GM21717 (cell line): ENCODE measurements at regions not wholly inside any gene's neighbourhood (a gene's known extent, or its start where the extent isn't known, plus 50 kb on each side); places are given as distances from the start of the nearest gene placed in this dataset.
"Not testable (repeated sequence)": the region's sequence is repeated elsewhere in the genome, so short reads cannot be mapped to it uniquely, and the experiment has no call there.

Source experiments
- ATAC-seq: cut with Tn5 transposase; IDR thresholded peaks from one replicate; pipeline ENCODE4 v1.9.1; 2021; ENCODE audit warnings: mild to moderate bottlenecking, moderate library complexity; ENCODE audit not compliant: unreplicated experiment

GRCh38 chr15:31217067-31217466, 109.6 kb upstream of the KLF13 start:
- ATAC-seq, result no peak

DNA sequence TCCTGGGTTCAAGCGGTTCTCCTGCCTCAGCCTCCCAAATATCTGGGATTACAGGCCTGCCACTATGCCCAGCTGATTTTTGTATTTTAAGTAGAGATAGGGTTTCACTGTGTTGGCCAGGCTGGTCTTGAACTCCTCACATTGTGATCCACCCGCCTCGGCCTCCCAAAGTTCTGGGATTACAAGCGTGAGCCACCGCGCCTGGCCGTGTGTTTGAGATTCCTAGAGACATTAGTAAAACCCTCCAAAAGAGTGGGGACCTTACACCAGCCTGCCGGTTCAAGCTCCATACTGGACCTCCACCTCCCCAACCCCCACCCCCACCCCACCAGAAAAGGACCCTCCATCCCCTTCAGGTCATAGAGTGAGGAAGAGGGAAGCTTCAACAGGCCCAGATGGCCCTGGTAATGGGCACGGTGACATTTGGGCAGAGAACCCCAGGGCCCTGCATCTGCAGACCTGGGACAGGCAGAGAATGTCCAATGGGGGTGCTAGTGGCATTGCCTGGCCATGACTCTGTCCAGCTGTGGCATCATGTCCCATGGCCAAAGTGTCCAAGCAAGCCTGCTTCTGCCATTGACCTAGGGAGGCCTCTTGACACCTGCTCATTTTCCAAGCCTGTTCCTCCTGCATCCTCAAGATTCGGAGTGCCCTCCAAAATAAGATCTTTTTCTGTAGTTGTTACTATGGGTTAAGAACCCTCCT, 108.9 kb upstream of the KLF13 start:
- no peak for ATAC-seq

DNA sequence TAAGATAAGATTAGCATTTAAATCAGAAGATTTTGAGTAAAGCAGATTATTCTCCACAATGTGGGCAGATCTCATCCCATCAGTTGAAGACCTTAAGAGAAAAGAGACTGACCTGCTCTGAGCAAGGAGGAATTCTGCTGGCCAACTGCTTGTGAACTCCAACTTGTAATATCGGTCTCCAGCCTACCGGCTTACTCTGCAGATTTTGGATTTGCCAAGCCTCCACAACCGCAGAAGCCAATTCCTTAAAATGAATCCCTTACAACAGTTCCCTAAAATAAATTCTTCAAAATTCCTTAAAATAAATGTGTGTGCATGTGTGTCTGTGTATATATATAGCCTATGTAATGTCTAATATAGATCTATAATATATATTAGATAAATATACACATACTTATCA, 107.4 kb upstream of the KLF13 start:
- ATAC-seq, result no peak

DNA sequence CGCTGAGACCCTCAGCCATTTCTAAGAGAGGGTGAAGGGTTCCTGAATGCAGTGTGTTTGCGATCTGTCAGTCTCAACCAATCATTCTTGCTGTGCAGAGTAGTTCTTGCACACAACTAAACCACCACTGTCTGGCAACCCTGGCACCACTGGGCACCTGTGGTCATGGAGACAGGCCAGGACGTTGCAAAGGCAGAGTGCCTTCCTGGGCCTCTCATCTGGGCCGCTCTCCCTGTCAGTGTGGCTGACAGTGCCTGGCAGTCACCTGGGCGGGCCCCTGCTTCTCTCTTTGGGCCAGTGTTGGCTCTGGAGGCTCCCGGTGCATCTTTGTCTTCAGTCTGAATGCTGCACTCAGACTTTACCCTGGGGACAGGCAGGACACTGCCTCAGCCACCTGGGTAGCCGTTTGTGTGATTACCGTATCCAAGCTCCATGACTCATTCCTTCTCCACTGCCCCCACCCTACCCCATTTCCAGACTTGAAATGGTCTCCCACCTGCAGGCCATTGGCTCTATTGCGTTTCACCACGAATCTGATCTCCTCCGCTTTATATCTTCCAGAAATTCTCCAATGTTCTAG, 104.6 kb upstream of the KLF13 start:
- ATAC-seq, result no peak

- ATAC-seq, result no peak
Measured at GRCh38 chr15:31222773-31223341, 103.8 kb upstream of the KLF13 start.

DNA sequence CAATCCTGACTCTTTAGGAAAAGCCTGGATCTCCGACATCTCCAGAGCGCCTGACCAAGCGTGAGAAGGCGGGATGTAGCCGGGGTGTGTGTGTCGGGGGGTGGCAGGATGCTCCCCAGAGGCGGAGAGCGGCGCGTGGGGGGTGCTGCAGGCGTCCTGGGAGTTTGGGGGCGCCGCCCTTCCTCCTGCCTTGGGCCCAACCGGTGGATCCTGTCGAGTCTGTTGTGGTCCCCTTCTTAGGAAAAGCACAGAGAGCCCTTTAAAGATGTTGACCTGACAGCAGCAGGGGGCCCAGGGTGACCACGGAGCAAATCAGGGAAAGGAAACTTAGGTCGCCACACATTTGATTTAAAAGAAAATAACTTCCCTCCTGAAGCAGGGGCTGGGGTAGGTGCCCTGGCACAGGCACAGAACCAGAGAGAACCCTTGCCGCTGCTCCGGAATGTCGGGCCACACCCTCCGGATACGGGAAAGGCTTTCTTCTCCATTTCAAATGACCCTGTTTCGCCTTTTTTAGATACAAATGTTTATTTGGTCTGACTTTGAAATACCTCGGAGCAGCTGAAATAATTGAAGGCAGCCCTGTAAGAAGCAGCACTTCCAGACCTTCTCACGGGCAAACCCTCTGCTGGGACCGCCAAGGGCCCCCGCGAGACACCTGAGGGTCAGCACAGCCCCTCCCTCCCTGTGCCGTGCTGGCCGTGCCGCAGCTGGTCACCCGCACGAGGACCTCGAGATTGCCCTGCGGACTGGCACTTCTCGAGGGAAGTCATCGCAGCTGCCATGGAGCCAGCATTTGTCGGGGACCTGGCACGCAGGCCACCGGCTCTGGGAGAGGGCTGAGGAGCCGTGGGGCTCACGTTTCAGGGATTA, 102.9 kb upstream of the KLF13 start:
- no peak for ATAC-seq

GRCh38 chr15:31224661-31225060, 102.0 kb upstream of the KLF13 start:
- ATAC-seq, result not testable (repeated sequence)

DNA sequence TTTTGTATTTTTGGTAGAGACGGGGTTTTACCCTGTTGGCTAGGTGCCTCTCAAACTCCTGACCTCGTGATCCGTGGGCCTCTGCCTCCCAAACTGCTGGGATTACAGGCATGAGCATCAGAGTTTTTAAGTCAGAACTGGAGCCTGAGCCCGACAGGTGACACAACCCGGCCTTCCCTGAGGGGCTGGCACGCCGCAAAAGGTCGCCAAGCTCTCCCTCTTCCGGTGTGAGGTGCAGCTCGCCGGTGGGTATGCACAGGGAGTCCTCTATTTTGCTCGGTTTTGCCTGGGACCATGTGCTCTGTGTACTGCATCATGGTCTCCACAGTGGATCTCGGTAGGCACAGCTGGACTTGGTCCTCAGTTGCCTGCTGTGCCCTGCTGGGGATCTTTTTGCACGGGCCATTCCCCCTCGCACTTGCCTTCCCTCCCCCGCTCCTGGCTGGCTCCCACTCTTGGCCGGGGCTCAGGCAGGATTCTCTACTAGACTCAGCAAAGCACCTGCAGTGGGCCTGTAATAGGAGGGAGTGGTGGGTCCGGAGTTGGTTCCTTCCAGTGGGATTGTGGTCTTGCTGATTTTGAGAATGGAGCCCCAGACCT, 101.2 kb upstream of the KLF13 start:
- no peak for ATAC-seq

DNA sequence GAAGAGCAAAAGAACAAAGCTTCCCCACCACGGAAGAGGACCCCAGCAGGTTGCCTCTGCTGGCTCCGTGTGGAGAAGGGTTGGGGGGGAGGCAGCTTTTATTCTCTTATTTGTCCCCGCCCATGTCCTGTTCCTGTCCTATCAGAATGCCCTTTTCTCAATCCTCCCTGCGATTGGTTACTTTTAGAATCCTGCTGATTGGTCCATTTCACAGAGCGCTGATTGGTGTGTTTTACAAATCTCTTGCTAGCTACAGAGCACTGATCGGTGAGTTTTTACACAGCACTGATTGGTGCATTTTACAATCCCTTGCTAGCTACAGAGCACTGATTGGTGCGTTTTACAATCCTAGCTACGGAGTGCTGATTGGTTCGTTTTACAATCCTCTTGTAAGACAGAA, 100.6 kb upstream of the KLF13 start:
- ATAC-seq, result no peak

DNA sequence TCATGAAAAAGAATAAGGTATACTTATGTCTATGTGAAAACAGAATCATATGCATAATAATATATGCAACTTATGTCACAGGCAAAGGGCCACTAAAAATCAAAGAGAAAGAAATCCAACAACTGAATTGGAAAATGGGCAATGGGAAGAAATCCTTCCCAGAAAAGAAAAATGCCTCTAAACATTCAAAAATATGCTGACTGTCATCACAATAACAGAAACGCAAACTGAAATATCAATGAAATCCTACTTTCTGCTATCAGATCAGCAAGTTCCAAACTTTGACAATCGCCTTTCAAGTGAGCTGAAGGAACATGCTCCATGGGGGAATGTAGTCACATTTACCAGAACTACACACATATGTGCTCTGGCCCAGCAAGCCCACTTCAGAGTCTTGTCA, 99.4 kb upstream of the KLF13 start:
- no peak for ATAC-seq

GRCh38 chr15:31228011-31228484, 98.6 kb upstream of the KLF13 start:
- no peak for ATAC-seq

GRCh38 chr15:31228980-31229826, 97.4 kb upstream of the KLF13 start:
- ATAC-seq, result peak; percentile 57

GRCh38 chr15:31230630-31231485, 95.8 kb upstream of the KLF13 start:
- ATAC-seq, result peak; percentile 72

DNA sequence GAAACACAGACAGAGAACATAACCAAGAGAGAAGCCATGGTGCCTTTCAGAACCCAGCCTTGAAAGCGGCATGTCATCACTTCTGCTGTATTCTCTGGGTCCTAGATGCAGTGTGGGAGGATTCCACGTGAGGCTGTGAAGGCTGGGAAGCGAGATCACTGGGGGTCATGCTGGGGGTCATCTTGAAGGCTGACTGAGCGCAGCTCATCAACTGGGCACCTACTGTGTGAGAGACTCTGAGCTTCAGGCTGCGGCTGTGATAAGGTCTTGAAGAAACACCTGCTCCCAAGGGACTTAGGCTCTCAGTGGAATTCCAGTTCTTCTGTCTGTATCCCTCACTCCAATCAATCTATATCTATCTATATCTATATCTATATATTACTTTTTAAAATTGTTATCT, 91.8 kb upstream of the KLF13 start:
- no peak for ATAC-seq

DNA sequence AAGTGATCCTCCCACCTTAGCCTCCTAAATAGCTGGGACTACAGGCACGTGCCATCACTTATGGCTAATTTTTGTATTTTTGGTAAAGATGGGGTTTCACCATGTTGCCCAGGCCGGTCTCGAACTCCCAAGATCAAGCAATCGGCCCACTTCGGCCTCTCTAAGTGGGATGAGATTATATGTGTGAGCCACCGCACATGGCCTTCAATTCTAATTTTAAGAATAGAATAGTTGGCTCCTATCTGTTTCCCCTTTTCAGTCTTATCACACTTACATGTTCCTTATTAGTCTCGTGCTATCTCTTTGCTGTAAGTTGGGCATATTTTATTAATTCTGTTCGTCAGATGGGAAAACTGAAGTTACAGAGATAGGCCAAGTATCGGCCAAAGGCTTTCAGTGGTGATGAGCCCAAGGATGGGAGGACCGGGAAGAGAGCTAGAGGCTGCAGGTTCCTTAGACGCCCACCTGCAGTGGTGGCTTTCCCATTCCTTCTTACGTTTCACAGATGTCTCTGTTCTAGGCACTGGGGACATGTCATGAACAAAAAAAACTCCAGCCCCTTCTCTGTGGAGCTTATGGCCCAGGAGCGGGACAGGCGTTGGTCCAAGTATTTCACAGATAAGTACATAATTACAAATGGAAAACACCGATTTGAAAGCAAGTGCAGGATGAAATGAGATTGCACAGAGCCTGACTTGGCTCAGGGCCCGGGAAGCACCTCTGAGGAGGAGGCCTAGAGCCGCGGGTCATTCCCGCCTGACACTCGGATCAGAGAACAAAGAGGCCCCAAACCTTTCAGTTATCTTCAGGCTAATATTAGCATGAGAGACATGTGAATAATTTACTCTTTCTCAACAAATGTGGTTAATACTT, 91.1 kb upstream of the KLF13 start:
- peak; percentile 29 for ATAC-seq

- peak; percentile 50 for ATAC-seq
Measured at GRCh38 chr15:31236184-31237042, 90.2 kb upstream of the KLF13 start.

DNA sequence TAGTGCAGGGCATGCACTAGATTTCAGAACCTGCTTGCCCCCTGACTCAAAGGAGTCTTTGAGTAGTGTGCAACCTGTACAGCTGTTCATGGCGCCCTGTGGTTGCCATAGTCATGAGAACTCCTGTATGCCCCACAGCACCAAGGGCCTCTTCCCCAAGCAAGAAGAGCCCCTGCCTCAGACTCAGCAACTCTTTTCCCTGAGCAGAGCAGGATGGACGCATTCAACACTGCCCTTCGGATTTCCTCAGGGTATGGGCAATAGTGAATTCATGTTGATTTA, 89.7 kb upstream of the KLF13 start:
- no peak for ATAC-seq

- no peak for ATAC-seq
Measured at GRCh38 chr15:31238906-31239305, 87.7 kb upstream of the KLF13 start.
